GM18861 (cell line): ENCODE measurements at regions not wholly inside any gene's neighbourhood (a gene's known extent, or its start where the extent isn't known, plus 50 kb on each side); places are given as distances from the start of the nearest gene placed in this dataset.
"Not testable (repeated sequence)": the region's sequence is repeated elsewhere in the genome, so short reads cannot be mapped to it uniquely, and the experiment has no call there.

ENCODE experiments used
- ATAC-seq: cut with Tn5 transposase; IDR thresholded peaks from one replicate; pipeline ENCODE4 v1.9.1; 2021; ENCODE audit not compliant: unreplicated experiment

- ATAC-seq, result peak; percentile 93
These were observed 139.9 kb upstream of the USP9X start for GRCh38 chrX:40945361-40945713.

- ATAC-seq, result no peak
These were observed 138.0 kb upstream of the USP9X start for GRCh38 chrX:40947276-40947675.

GRCh38 chrX:40949071-40949470, 136.2 kb upstream of the USP9X start:
- ATAC-seq, result no peak

GRCh38 chrX:40950546-40950945, 134.7 kb upstream of the USP9X start:
- no peak for ATAC-seq

GRCh38 chrX:40951407-40951806, 133.8 kb upstream of the USP9X start:
- ATAC-seq, result not testable (repeated sequence)

GRCh38 chrX:40952855-40953254, 132.4 kb upstream of the USP9X start:
- no peak for ATAC-seq

- peak; percentile 78 for ATAC-seq
These were observed 131.9 kb upstream of the USP9X start for GRCh38 chrX:40953369-40953768.

GRCh38 chrX:40960041-40960440, 125.2 kb upstream of the USP9X start:
- no peak for ATAC-seq

GRCh38 chrX:40962793-40963407, 122.3 kb upstream of the USP9X start:
- no peak for ATAC-seq

GRCh38 chrX:40964008-40964407, 121.2 kb upstream of the USP9X start:
- no peak for ATAC-seq

- no peak for ATAC-seq
These were observed 120.3 kb upstream of the USP9X start for GRCh38 chrX:40964633-40965586.

GRCh38 chrX:40966213-40966820, 118.9 kb upstream of the USP9X start:
- ATAC-seq, result no peak

- no peak for ATAC-seq
These were observed 117.1 kb upstream of the USP9X start for GRCh38 chrX:40968180-40968579.

- ATAC-seq, result no peak
These were observed 113.5 kb upstream of the USP9X start for GRCh38 chrX:40971736-40972135.

GRCh38 chrX:40973619-40974018, 111.6 kb upstream of the USP9X start:
- no peak for ATAC-seq

- no peak for ATAC-seq
These were observed 109.3 kb upstream of the USP9X start for GRCh38 chrX:40975951-40976350.

GRCh38 chrX:40976981-40977380, 108.3 kb upstream of the USP9X start:
- ATAC-seq, result no peak

GRCh38 chrX:40984962-40985361, 100.3 kb upstream of the USP9X start:
- ATAC-seq, result no peak

GRCh38 chrX:40987413-40987812, 97.8 kb upstream of the USP9X start:
- ATAC-seq, result no peak

GRCh38 chrX:40988100-40988499, 97.1 kb upstream of the USP9X start:
- ATAC-seq, result no peak

- ATAC-seq, result not testable (repeated sequence)
These were observed 91.8 kb upstream of the USP9X start for GRCh38 chrX:40993395-40993794.
